Keratinocyte (primary cell): ENCODE measurements at regions not wholly inside any gene's neighbourhood (a gene's known extent, or its start where the extent isn't known, plus 50 kb on each side); places are given as distances from the start of the nearest gene placed in this dataset.

Source experiments
- DNase-seq: peaks from one replicate; pipeline ENCODE4 v3.0.0-alpha.2; 2011; ENCODE audit warnings: low read depth, missing footprints, low spot score
- FAIRE-seq: peaks from 2 replicates; lab custom pipeline; 2011; peaks lifted over from hg19 to GRCh38; lab: Jason Lieb, UNC
- H2AFZ ChIP-seq: 2 replicates; pipeline ENCODE4 v1.6.0; 2012; ENCODE audit warnings: low read length, control low read depth, inconsistent platforms; ENCODE audit not compliant: control insufficient read depth
- H3K27ac ChIP-seq: 2 replicates; pipeline ENCODE4 v1.5.1; 2011; ENCODE audit warnings: low read length; ENCODE audit not compliant: control insufficient read depth, insufficient read depth
- H3K27me3 ChIP-seq: 3 replicates; pipeline ENCODE4 v1.6.0; 2011; ENCODE audit warnings: low read length; ENCODE audit not compliant: control insufficient read depth, insufficient read depth; ENCODE audit errors: extremely low read depth
- H3K36me3 ChIP-seq, 2 experiments: 2 replicates in 1 of 2; 3 replicates in 1 of 2; pipeline ENCODE4 v1.5.1; 2011; ENCODE audit warnings: low read length in 2 of 2, mild to moderate bottlenecking in 1 of 2; ENCODE audit not compliant: control insufficient read depth in 2 of 2, insufficient read depth in 2 of 2; ENCODE audit errors: extremely low read depth in 1 of 2
- H3K4me1 ChIP-seq: 3 replicates; pipeline ENCODE4 v1.5.1; 2011; ENCODE audit warnings: low read length; ENCODE audit not compliant: control insufficient read depth, insufficient read depth; ENCODE audit errors: extremely low read depth
- H3K4me2 ChIP-seq: 3 replicates; pipeline ENCODE4 v1.6.0; 2011; ENCODE audit warnings: low read depth, low read length; ENCODE audit not compliant: control insufficient read depth, insufficient read depth; ENCODE audit errors: extremely low read depth
- H3K4me3 ChIP-seq, 3 experiments: fragments of 200-600 bp in 1 of 3; sonication (generic) in 1 of 3; 2 replicates in 2 of 3; 3 replicates in 1 of 3; pipeline ENCODE4 v1.5.1; 2011 to 2016; ENCODE audit warnings: low read length in 3 of 3, mild to moderate bottlenecking in 3 of 3, control low read depth in 2 of 3, inconsistent platforms in 1 of 3, low read depth in 1 of 3, mixed read lengths in 1 of 3, mixed run types in 1 of 3, moderate library complexity in 1 of 3; ENCODE audit not compliant: control insufficient read depth in 2 of 3, insufficient read depth in 2 of 3; ENCODE audit errors: extremely low read depth in 1 of 3
- H3K79me2 ChIP-seq: 2 replicates; pipeline ENCODE4 v1.6.0; 2012; ENCODE audit warnings: low read length; ENCODE audit not compliant: control insufficient read depth, insufficient read depth
- H3K9ac ChIP-seq: 3 replicates; pipeline ENCODE4 v1.6.0; 2011; ENCODE audit warnings: low read length; ENCODE audit not compliant: control insufficient read depth, insufficient read depth; ENCODE audit errors: extremely low read depth
- H3K9me1 ChIP-seq: 3 replicates; pipeline ENCODE4 v1.6.0; 2011; ENCODE audit warnings: low read length; ENCODE audit not compliant: control insufficient read depth, insufficient read depth; ENCODE audit errors: extremely low read depth
- H3K9me3 ChIP-seq: 2 replicates; pipeline ENCODE4 v1.5.1; 2012; ENCODE audit warnings: low read depth, low read length; ENCODE audit not compliant: control insufficient read depth
- H4K20me1 ChIP-seq: 3 replicates; pipeline ENCODE4 v1.6.0; 2011; ENCODE audit warnings: low read length; ENCODE audit not compliant: control insufficient read depth, insufficient read depth; ENCODE audit errors: extremely low read depth
- CTCF ChIP-seq, 3 experiments: IDR thresholded peaks in 1 of 3; conservative IDR thresholded peaks in 1 of 3; optimal IDR thresholded peaks in 1 of 3; 2 replicates in 2 of 3; 3 replicates in 1 of 3; pipeline versions ENCODE3 to v1.5.1; 2011; ENCODE audit warnings: low read length in 3 of 3, mild to moderate bottlenecking in 3 of 3, moderate library complexity in 2 of 3, control low read depth in 1 of 3, inconsistent platforms in 1 of 3; ENCODE audit not compliant: insufficient read depth in 2 of 3; ENCODE audit errors: extremely low read depth in 1 of 3
- EZH2 ChIP-seq: IDR thresholded peaks from one replicate; pipeline ENCODE4 v1.6.1; 2012; ENCODE audit warnings: inconsistent platforms, mild to moderate bottlenecking, low read length, moderate library complexity
- dilution Hi-C: fragments of 300-500 bp; cut with MboI; formaldehyde crosslinking; loops from one replicate; pipeline ENCODE4 v1.7.0; 2020; ENCODE audit warnings: low sequenced_read_pairs; ENCODE audit not compliant: extremely low pct_ligation_motif_present

GRCh38 chr2:193517615-193518014 is 1322.9 kb upstream of the TMEFF2 start:
- Histone ChIP-seq H3K4me1 (no peaks in the 10 kb centered on the region), H4K20me1 (no peaks in the 10 kb centered on the region), H3K4me2 (no peak overlapping the region), H3K79me2 (no peaks in the 10 kb centered on the region), H2AFZ (no peak overlapping the region), H3K36me3 (no peaks in the 10 kb centered on the region), H3K4me3 (no peak overlapping the region), H3K27me3 (no peaks in the 10 kb centered on the region), H3K27ac (no peak overlapping the region), H3K9me1 (no peaks in the 10 kb centered on the region), H3K9me3 (no peaks in the 10 kb centered on the region), H3K9ac (no peak overlapping the region)
- TF ChIP-seq CTCF (optimal IDR thresholded peaks at IDR 0.05 in 1 of 3, IDR thresholded peaks at IDR 0.05 in 1 of 3, conservative IDR thresholded peaks at IDR 0.05 in 1 of 3; ENCODE audit: extremely low read depth in 1 of 3, insufficient read depth in 2 of 3, low read length in 3 of 3) (no peak), EZH2 (no peak)
- dilution Hi-C loops = no loop called here
- FAIRE-seq = no peak
- no peak for DNase-seq

GRCh38 chr2:193506035-193506434 is 1311.3 kb upstream of the TMEFF2 start:
- H3K79me2 ChIP-seq = no peaks in the 10 kb centered on the region
- H3K4me2 ChIP-seq = no peak overlapping the region
- H4K20me1 ChIP-seq = no peaks in the 10 kb centered on the region
- no peaks in the 10 kb centered on the region for H3K9me1 ChIP-seq
- no peaks in the 10 kb centered on the region for H3K4me1 ChIP-seq
- no peaks in the 10 kb centered on the region for H3K9me3 ChIP-seq
- no peak overlapping the region for H2AFZ ChIP-seq
- TF ChIP-seq CTCF (optimal IDR thresholded peaks at IDR 0.05 in 1 of 3, IDR thresholded peaks at IDR 0.05 in 1 of 3, conservative IDR thresholded peaks at IDR 0.05 in 1 of 3; ENCODE audit: extremely low read depth in 1 of 3, insufficient read depth in 2 of 3, low read length in 3 of 3) = no peak
- TF ChIP-seq EZH2 = no peak
- no peak overlapping the region for H3K4me3 ChIP-seq
- dilution Hi-C loops = no loop called here
- H3K27me3 ChIP-seq = no peaks in the 10 kb centered on the region
- H3K27ac ChIP-seq = no peak overlapping the region
- no peak overlapping the region for H3K9ac ChIP-seq
- H3K36me3 ChIP-seq = no peaks in the 10 kb centered on the region
- FAIRE-seq (no peak), DNase-seq (no peak)
